GM10266 (cell line): ENCODE measurements at regions not wholly inside any gene's neighbourhood (a gene's known extent, or its start where the extent isn't known, plus 50 kb on each side); places are given as distances from the start of the nearest gene placed in this dataset.

Experiments used
- DNase-seq: peaks from one replicate; pipeline ENCODE4 v3.0.0; 2012; ENCODE audit errors: extremely low spot score
- TF ChIP-seq, protein P1 (sequence below): IDR thresholded peaks from 2 replicates; pipeline ENCODE4 v1.5.1; 2012; ENCODE audit warnings: mild to moderate bottlenecking, low read depth; ENCODE audit not compliant: control insufficient read depth, insufficient read depth; ENCODE audit errors: missing control alignments

GRCh38 chr7:88617185-88617584 is 142.3 kb upstream of the ZNF804B start:
- DNase-seq: no peak
- TF ChIP-seq, protein P1, sequence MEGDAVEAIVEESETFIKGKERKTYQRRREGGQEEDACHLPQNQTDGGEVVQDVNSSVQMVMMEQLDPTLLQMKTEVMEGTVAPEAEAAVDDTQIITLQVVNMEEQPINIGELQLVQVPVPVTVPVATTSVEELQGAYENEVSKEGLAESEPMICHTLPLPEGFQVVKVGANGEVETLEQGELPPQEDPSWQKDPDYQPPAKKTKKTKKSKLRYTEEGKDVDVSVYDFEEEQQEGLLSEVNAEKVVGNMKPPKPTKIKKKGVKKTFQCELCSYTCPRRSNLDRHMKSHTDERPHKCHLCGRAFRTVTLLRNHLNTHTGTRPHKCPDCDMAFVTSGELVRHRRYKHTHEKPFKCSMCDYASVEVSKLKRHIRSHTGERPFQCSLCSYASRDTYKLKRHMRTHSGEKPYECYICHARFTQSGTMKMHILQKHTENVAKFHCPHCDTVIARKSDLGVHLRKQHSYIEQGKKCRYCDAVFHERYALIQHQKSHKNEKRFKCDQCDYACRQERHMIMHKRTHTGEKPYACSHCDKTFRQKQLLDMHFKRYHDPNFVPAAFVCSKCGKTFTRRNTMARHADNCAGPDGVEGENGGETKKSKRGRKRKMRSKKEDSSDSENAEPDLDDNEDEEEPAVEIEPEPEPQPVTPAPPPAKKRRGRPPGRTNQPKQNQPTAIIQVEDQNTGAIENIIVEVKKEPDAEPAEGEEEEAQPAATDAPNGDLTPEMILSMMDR: no peak

GRCh38 chr7:88615336-88615735 is 144.2 kb upstream of the ZNF804B start:
- no peak for DNase-seq
- TF ChIP-seq, protein P1: no peak

- no peak for DNase-seq
- TF ChIP-seq, protein P1: no peak
Measured at GRCh38 chr7:88614736-88615135, 144.8 kb upstream of the ZNF804B start.

GRCh38 chr7:88610942-88611341 is 148.6 kb upstream of the ZNF804B start:
- TF ChIP-seq, protein P1: no peak
- no peak for DNase-seq

DNA sequence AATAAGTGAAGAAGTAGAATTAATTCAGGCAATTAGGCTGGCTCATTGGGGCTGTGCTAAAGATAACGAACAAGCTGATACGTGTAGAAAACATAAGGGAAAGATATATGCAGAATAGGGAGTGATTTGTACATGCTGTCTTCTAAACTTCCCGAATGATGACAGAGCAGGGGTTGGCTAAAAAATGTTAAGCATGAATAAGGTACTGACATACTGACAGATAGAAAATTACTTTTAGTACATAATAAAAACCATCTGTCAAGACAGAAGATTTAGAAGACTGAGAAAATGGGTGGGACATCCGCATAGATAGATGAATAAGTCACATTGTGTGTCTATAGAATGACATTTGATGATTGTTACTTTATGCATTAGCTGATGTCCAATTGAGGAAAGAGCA is 158.8 kb upstream of the ZNF804B start:
- TF ChIP-seq, protein P1: no peak
- no peak for DNase-seq

GRCh38 chr7:88599528-88599927 is 160.0 kb upstream of the ZNF804B start:
- DNase-seq: no peak
- TF ChIP-seq, protein P1: no peak

DNA sequence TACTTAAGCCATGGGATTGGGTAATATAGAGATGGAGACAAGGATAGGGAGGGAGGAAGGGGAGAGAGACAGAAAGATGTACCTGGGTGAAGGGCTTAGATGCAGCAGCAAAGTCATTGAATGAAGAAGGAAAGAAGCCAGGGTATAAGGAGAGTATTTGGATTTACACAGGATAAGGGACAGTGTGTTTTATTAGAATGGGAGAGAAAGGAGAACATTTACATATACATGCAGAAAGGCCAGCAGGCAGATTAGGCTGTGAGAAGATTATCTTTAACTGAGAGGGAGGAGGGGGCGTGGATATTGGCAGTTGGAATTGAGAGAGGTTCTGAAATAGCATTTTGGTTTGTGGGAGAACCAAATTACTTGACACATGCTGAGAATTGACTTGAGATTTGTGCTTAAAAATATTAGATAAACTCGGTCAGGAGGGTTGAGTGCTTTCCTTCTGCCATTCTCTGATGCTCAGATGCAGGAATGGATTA is 161.5 kb upstream of the ZNF804B start:
- DNase-seq: no peak
- TF ChIP-seq, protein P1: no peak
